Caco-2 (cell line): ENCODE measurements at regions not wholly inside any gene's neighbourhood (a gene's known extent, or its start where the extent isn't known, plus 50 kb on each side); places are given as distances from the start of the nearest gene placed in this dataset.

Experiments
- BruUV-seq: library from RNA; stranded (reverse); fragments of 400-500 nt; replicated peaks from 2 replicates; lab custom pipeline; 2021; lab: Mats Ljungman, UMichigan
- CTCF ChIA-PET: fragments of 300-600 bp; sonication (Branson Sonifier 250); formaldehyde crosslinking; loops from one replicate; lab custom pipeline; 2022; ENCODE audit warnings: antibody characterized with exemption; lab: Charles Lee
- POLR2A ChIA-PET: fragments of 300-600 bp; sonication (Branson Sonifier 250); formaldehyde crosslinking; loops from one replicate; lab custom pipeline; 2022; ENCODE audit warnings: antibody characterized with exemption; lab: Charles Lee
- DNase-seq, 2 experiments: peaks; one replicate each; pipeline versions ENCODE4 v3.0.0 to v3.0.0-alpha.2; 2020 to 2022
- H3K27me3 ChIP-seq: replicated peaks from 2 replicates; pipeline ENCODE4 v1.6.0; 2011; ENCODE audit warnings: low read length; ENCODE audit not compliant: control insufficient read depth, insufficient read depth
- H3K36me3 ChIP-seq: 2 replicates; pipeline ENCODE4 v1.5.1; 2011; ENCODE audit warnings: low read length; ENCODE audit not compliant: control insufficient read depth, insufficient read depth
- H3K4me1 ChIP-seq: fragments of 250-450 bp; sonication (Bioruptor Pico); 2 replicates; pipeline ENCODE4 v1.5.1; 2020; ENCODE audit warnings: mild to moderate bottlenecking
- H3K4me3 ChIP-seq: 2 replicates; pipeline ENCODE4 v1.5.1; 2011; ENCODE audit warnings: low read depth, mild to moderate bottlenecking, control low read depth, low read length
- H3K9me3 ChIP-seq: fragments of 250-450 bp; sonication (Bioruptor Pico); 2 replicates; pipeline ENCODE4 v1.5.1; 2020; ENCODE audit warnings: mild to moderate bottlenecking, moderate library complexity
- H3K27ac Mint-ChIP-seq: one replicate; pipeline ENCODE4 v1.8.0; 2022; ENCODE audit warnings: mixed read lengths; ENCODE audit not compliant: unreplicated experiment
- H3K27me3 Mint-ChIP-seq: one replicate; pipeline ENCODE4 v1.8.0; 2022; ENCODE audit warnings: mixed read lengths; ENCODE audit not compliant: insufficient read depth, unreplicated experiment
- H3K36me3 Mint-ChIP-seq: one replicate; pipeline ENCODE4 v1.8.0; 2022; ENCODE audit warnings: mild to moderate bottlenecking, mixed read lengths; ENCODE audit not compliant: insufficient read depth, unreplicated experiment
- H3K4me1 Mint-ChIP-seq: one replicate; pipeline ENCODE4 v1.8.0; 2022; ENCODE audit warnings: low read depth, mixed read lengths; ENCODE audit not compliant: unreplicated experiment
- H3K4me3 Mint-ChIP-seq: one replicate; pipeline ENCODE4 v1.8.0; 2022; ENCODE audit warnings: mild to moderate bottlenecking, moderate library complexity, mixed read lengths; ENCODE audit not compliant: unreplicated experiment
- H3K9me3 Mint-ChIP-seq: one replicate; pipeline ENCODE4 v1.8.0; 2022; ENCODE audit warnings: mixed read lengths; ENCODE audit not compliant: unreplicated experiment
- CTCF ChIP-seq, 2 experiments: fragments of 200-600 bp in 1 of 2; IDR thresholded peaks; 1 replicate in 1 of 2; 2 replicates in 1 of 2; pipeline versions ENCODE4 v1.5.1 to v1.8.0; 2011 to 2022; ENCODE audit warnings: antibody characterized with exemption in 1 of 2, control low read depth in 1 of 2, inconsistent platforms in 1 of 2, low read depth in 1 of 2, low read length in 1 of 2, mild to moderate bottlenecking in 1 of 2, moderate library complexity in 1 of 2; ENCODE audit not compliant: insufficient read depth in 1 of 2, severe bottlenecking in 1 of 2, unreplicated experiment in 1 of 2
- intact Hi-C: fragments of 100-400 bp; cut with micrococcal nuclease; formaldehyde crosslinking; loops from one replicate; pipeline ENCODE4 v1.10.0; 2022; ENCODE audit not compliant: unreplicated experiment

- Mint-ChIP-seq H3K36me3 (no peaks in the 10 kb centered on the region), H3K9me3 (peaks cover 10% of the 10 kb centered on the region), H3K27ac (no peak overlapping the region), H3K4me1 (peaks cover 6% of the 10 kb centered on the region), H3K4me3 (no peak overlapping the region), H3K27me3 (peaks cover 4% of the 10 kb centered on the region)
- intact Hi-C loops, result loop anchor here (5.0 kb wide), 1 partner anchor 165 kb away; no protein-coding TSS in a partner anchor
- no peaks in the 10 kb centered on the region for H3K9me3 ChIP-seq
- H3K4me3 ChIP-seq, result no peak overlapping the region
- TF ChIP-seq CTCF (IDR thresholded peaks at IDR 0.05; ENCODE audit: insufficient read depth in 1 of 2, low read depth in 1 of 2, low read length in 1 of 2, severe bottlenecking in 1 of 2, unreplicated experiment in 1 of 2), result no peak
- H3K36me3 ChIP-seq, result no peaks in the 10 kb centered on the region
- H3K4me1 ChIP-seq, result no peaks in the 10 kb centered on the region
- POLR2A ChIA-PET, result no interaction called here
- CTCF ChIA-PET, result no interaction called here
- BruUV-seq, result no TSS peak
- DNase-seq, result no peak
- H3K27me3 ChIP-seq, result no peaks in the 10 kb centered on the region
Observed at GRCh38 chr6:85756982-85757381, 114.3 kb upstream of the SYNCRIP start.

- CTCF ChIA-PET, result no interaction called here
- BruUV-seq, result no TSS peak
Observed at GRCh38 chr6:85754894-85755293, 112.2 kb upstream of the SYNCRIP start.

GRCh38 chr6:85752602-85753001 lies 109.9 kb upstream of the SYNCRIP start:
- BruUV-seq, result no TSS peak
- Histone ChIP-seq H3K4me1 (peaks cover 3% of the 10 kb centered on the region), H3K9me3 (no peaks in the 10 kb centered on the region), H3K27me3 (no peaks in the 10 kb centered on the region), H3K4me3 (no peak overlapping the region), H3K36me3 (no peaks in the 10 kb centered on the region)
- ChIA-PET POLR2A (no interaction called here), CTCF (interaction anchor here (0.7 kb wide), 2 partner anchors 74 to 274 kb away, joined by 3 read pairs; no protein-coding TSS in a partner anchor)
- H3K4me3 Mint-ChIP-seq, result no peak overlapping the region
- intact Hi-C loops, result no loop called here
- peaks cover 6% of the 10 kb centered on the region for H3K4me1 Mint-ChIP-seq
- no peaks in the 10 kb centered on the region for H3K27me3 Mint-ChIP-seq
- H3K27ac Mint-ChIP-seq, result no peak overlapping the region
- H3K9me3 Mint-ChIP-seq, result peaks cover 10% of the 10 kb centered on the region
- no peaks in the 10 kb centered on the region for H3K36me3 Mint-ChIP-seq
- DNase-seq, result no peak
- no peak for TF ChIP-seq CTCF (IDR thresholded peaks at IDR 0.05; ENCODE audit: insufficient read depth in 1 of 2, low read depth in 1 of 2, low read length in 1 of 2, severe bottlenecking in 1 of 2, unreplicated experiment in 1 of 2)

More at GRCh38 chr6:85754894-85755293, 112.2 kb upstream of the SYNCRIP start:
- POLR2A ChIA-PET, result interaction anchor here (1.0 kb wide), 1 partner anchor 76 kb away, joined by 4 read pairs; no protein-coding TSS in a partner anchor
- DNase-seq, result no peak
- Mint-ChIP-seq H3K27ac (no peak overlapping the region), H3K9me3 (peaks cover 10% of the 10 kb centered on the region), H3K4me1 (peaks cover 6% of the 10 kb centered on the region), H3K4me3 (no peak overlapping the region), H3K27me3 (no peaks in the 10 kb centered on the region), H3K36me3 (no peaks in the 10 kb centered on the region)
- Histone ChIP-seq H3K4me1 (no peaks in the 10 kb centered on the region), H3K4me3 (no peak overlapping the region), H3K36me3 (no peaks in the 10 kb centered on the region), H3K9me3 (no peaks in the 10 kb centered on the region), H3K27me3 (no peaks in the 10 kb centered on the region)
- no peak for TF ChIP-seq CTCF (IDR thresholded peaks at IDR 0.05; ENCODE audit: insufficient read depth in 1 of 2, low read depth in 1 of 2, low read length in 1 of 2, severe bottlenecking in 1 of 2, unreplicated experiment in 1 of 2)
- intact Hi-C loops, result loop anchor here (5.0 kb wide), 1 partner anchor 167 kb away; no protein-coding TSS in a partner anchor
